ENCODE measurements at regions not wholly inside any gene's neighbourhood (a gene's known extent, or its start where the extent isn't known, plus 50 kb on each side); places are given as distances from the start of the nearest gene placed in this dataset.

GRCh38 chr5:86918246-86918645 is 300.5 kb downstream of the COX7C start:
- TF ChIP-seq CTCF (IDR thresholded peaks at IDR 0.05; ENCODE audit: insufficient read depth, low read length) = no peak

GRCh38 chr5:86926033-86926432 is 308.3 kb downstream of the COX7C start:
- DNase-seq (ENCODE audit: low read depth) = no peak
- no peak overlapping the region for H3K4me3 ChIP-seq (ENCODE audit: low read depth, low read length)
- TF ChIP-seq CTCF (IDR thresholded peaks at IDR 0.05; ENCODE audit: insufficient read depth, low read length) = no peak

More at GRCh38 chr5:86918246-86918645, 300.5 kb downstream of the COX7C start:
- DNase-seq (ENCODE audit: low read depth) = no peak
- H3K4me3 ChIP-seq (ENCODE audit: low read depth, low read length) = no peak overlapping the region

GRCh38 chr5:86929123-86929766 is 311.5 kb downstream of the COX7C start:
- no peak for TF ChIP-seq CTCF (IDR thresholded peaks at IDR 0.05; ENCODE audit: insufficient read depth, low read length)
- no peak for DNase-seq (ENCODE audit: low read depth)
- H3K4me3 ChIP-seq (ENCODE audit: low read depth, low read length) = no peak overlapping the region

- H3K4me3 ChIP-seq (ENCODE audit: low read depth, low read length) = no peak overlapping the region
- TF ChIP-seq CTCF (IDR thresholded peaks at IDR 0.05; ENCODE audit: insufficient read depth, low read length) = no peak
- no peak for DNase-seq (ENCODE audit: low read depth)
These were observed 315.9 kb upstream of the RASA1 start for GRCh38 chr5:86951761-86952160.

DNA sequence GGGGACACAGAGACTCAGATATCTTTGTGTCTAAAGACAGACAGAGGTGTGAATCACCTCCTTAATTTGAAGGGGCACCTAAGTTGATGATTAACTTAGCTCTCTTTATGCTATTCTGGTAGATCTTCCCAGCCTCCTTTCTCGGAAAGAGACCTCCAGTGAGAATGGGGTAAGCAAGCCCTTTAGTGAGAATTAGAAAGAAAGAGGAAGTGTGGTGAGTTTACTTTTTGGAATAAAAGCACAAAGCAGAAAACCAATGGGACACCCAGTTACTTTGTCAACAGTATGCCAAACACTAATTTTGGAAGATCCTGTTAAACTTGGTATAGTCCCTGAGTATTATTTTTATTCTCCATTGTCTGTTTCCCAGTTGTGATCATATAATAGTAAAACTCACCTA is 302.8 kb upstream of the RASA1 start:
- no peak for DNase-seq (ENCODE audit: low read depth)
- no peak for TF ChIP-seq CTCF (IDR thresholded peaks at IDR 0.05; ENCODE audit: insufficient read depth, low read length)
- H3K4me3 ChIP-seq (ENCODE audit: low read depth, low read length) = no peak overlapping the region

GRCh38 chr5:86968301-86968753 is 299.4 kb upstream of the RASA1 start:
- TF ChIP-seq CTCF (IDR thresholded peaks at IDR 0.05; ENCODE audit: insufficient read depth, low read length) = peak; percentile 31
- H3K4me3 ChIP-seq (ENCODE audit: low read depth, low read length) = no peak overlapping the region
- DNase-seq (ENCODE audit: low read depth) = peak; percentile 78

DNA sequence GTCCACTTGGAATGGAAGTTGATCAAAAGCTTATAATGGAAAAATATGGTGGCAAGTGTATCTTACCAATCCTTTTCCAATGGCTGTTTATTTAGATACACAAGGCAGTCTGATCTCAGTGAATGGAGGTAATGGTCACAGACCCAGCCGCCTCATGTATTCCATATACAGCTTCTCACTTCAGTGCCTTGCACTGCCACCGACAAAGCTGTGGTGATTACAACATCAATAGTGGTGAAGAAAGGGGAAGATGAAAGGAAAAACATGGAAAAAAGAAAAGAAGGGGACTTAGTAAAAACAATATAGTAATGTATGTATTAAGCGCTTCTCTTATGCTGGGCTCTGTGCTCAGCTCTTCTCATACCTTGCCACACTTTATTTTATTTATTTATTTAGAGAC is 297.3 kb upstream of the RASA1 start:
- DNase-seq (ENCODE audit: low read depth) = no peak
- H3K4me3 ChIP-seq (ENCODE audit: low read depth, low read length) = no peak overlapping the region
- no peak for TF ChIP-seq CTCF (IDR thresholded peaks at IDR 0.05; ENCODE audit: insufficient read depth, low read length)

Data from fibroblast of the aortic adventitia (primary cell).